K562 (cell line): ENCODE measurements at regions not wholly inside any gene's neighbourhood (a gene's known extent, or its start where the extent isn't known, plus 50 kb on each side); places are given as distances from the start of the nearest gene placed in this dataset.

Experiments
- ATAC-seq: fragments of 200-7000 bp; cut with Tn5 transposase; 3 replicates; pipeline ENCODE4 v1.9.1; 2020; ENCODE audit warnings: moderate library complexity
- BruUV-seq: library from RNA; stranded (reverse); fragments of 400-500 nt; replicated peaks from 2 replicates; lab custom pipeline; 2021; lab: Mats Ljungman, UMichigan
- CTCF ChIA-PET: fragments of 300-600 bp; formaldehyde crosslinking; extraction: SDS; loops from one replicate; lab custom pipeline; 2021; ENCODE audit warnings: low intra/inter-chr PET ratio; lab: Yijun Ruan, JAX
- POLR2A ChIA-PET: fragments of 300-600, 350-650 bp; sonication (Branson Sonifier 250); formaldehyde crosslinking; extraction: SDS; loops from one replicate; lab custom pipeline; 2021; ENCODE audit warnings: antibody characterized with exemption, inconsistent platforms; lab: Yijun Ruan, JAX
- DNase-seq, 4 experiments: peaks; one replicate each; pipeline versions ENCODE4 v3.0.0 to v3.0.0-alpha.2; 2011 to 2018; ENCODE audit warnings: low spot score in 3 of 4, mixed read lengths in 3 of 4; ENCODE audit errors: extremely low read depth in 1 of 4
- FAIRE-seq: peaks from 2 replicates; lab custom pipeline; 2011; peaks lifted over from hg19 to GRCh38; lab: Jason Lieb, UNC
- H2AFZ ChIP-seq: 2 replicates; pipeline ENCODE4 v1.6.0; 2011; ENCODE audit warnings: low read depth, low read length, control low read depth, inconsistent platforms
- H3K27ac ChIP-seq: fragments of 200-600 bp; 3 replicates; pipeline ENCODE4 v1.8.0; 2011; ENCODE audit warnings: low read depth, mild to moderate bottlenecking, control low read depth, inconsistent platforms, low read length, moderate library complexity, mixed read lengths; ENCODE audit errors: extremely low read depth
- H3K27me3 ChIP-seq, 2 experiments: fragments of 300-600 bp in 1 of 2; 2 replicates in 1 of 2; 3 replicates in 1 of 2; pipeline versions ENCODE4 v1.6.0 to v1.8.0; 2011; ENCODE audit warnings: inconsistent platforms in 2 of 2, low read length in 2 of 2, mild to moderate bottlenecking in 1 of 2, mixed read lengths in 1 of 2, moderate library complexity in 1 of 2; ENCODE audit not compliant: control insufficient read depth in 2 of 2, insufficient read depth in 2 of 2
- H3K36me3 ChIP-seq: fragments of 300-600 bp; 3 replicates; pipeline ENCODE4 v1.8.0; 2011; ENCODE audit warnings: mild to moderate bottlenecking, low read length, inconsistent platforms; ENCODE audit not compliant: control insufficient read depth, insufficient read depth
- H3K4me1 ChIP-seq, 2 experiments: fragments of 200-600 bp in 1 of 2; replicated peaks in 1 of 2; 2 replicates in 1 of 2; 3 replicates in 1 of 2; pipeline versions ENCODE4 v1.5.1 to v1.8.0; 2011; ENCODE audit warnings: inconsistent platforms in 2 of 2, low read length in 2 of 2, mild to moderate bottlenecking in 1 of 2, mixed read lengths in 1 of 2, moderate library complexity in 1 of 2; ENCODE audit not compliant: control insufficient read depth in 2 of 2, insufficient read depth in 2 of 2
- H3K4me2 ChIP-seq: 2 replicates; pipeline ENCODE4 v1.6.1; 2011; ENCODE audit warnings: low read length, control low read depth, inconsistent platforms, mixed read lengths; ENCODE audit not compliant: insufficient read depth
- H3K4me3 ChIP-seq: fragments of 200-600 bp; sonication (generic), shearing (Covaris generic); 2 replicates; pipeline ENCODE4 v1.5.1; 2016; ENCODE audit warnings: control low read depth, inconsistent platforms
- H3K79me2 ChIP-seq: fragments of 200-600 bp; 3 replicates; pipeline ENCODE4 v1.8.0; 2011; ENCODE audit warnings: low read length, inconsistent platforms; ENCODE audit not compliant: control insufficient read depth, insufficient read depth
- H3K9ac ChIP-seq, 2 experiments: 2 replicates each; pipeline versions ENCODE4 v1.6.0 to v1.6.1; 2011; ENCODE audit warnings: low read depth in 2 of 2, low read length in 2 of 2, control low read depth in 1 of 2, inconsistent platforms in 1 of 2, mild to moderate bottlenecking in 1 of 2, mixed read lengths in 1 of 2; ENCODE audit not compliant: insufficient read depth in 1 of 2
- H3K9me1 ChIP-seq: one replicate; pipeline ENCODE4 v1.6.0; 2011; ENCODE audit warnings: inconsistent platforms, mild to moderate bottlenecking, low read length, moderate library complexity; ENCODE audit not compliant: control insufficient read depth, insufficient read depth
- H3K9me3 ChIP-seq: replicated peaks from 2 replicates; pipeline ENCODE4 v1.5.1; 2011; ENCODE audit warnings: low read depth, low read length, inconsistent platforms; ENCODE audit not compliant: control insufficient read depth, insufficient read depth
- H4K20me1 ChIP-seq: replicated peaks from 2 replicates; pipeline ENCODE4 v1.6.1; 2011; ENCODE audit warnings: low read length, inconsistent platforms, mixed read lengths; ENCODE audit not compliant: control insufficient read depth, insufficient read depth
- MCM3 ChIP-seq: fragments of 450-650 bp; IDR thresholded peaks from 2 replicates; pipeline ENCODE4 v1.6.1; 2016
- NFYB ChIP-seq: IDR thresholded peaks from 2 replicates; pipeline ENCODE4 v1.6.1; 2011; ENCODE audit warnings: mild to moderate bottlenecking, moderate library complexity; ENCODE audit not compliant: insufficient read length; ENCODE audit errors: extremely low read depth
- SMAD1 ChIP-seq: fragments of 150-350 bp; IDR thresholded peaks from 2 replicates; pipeline ENCODE4 v1.6.1; 2014; ENCODE audit warnings: low read length, low read depth; ENCODE audit not compliant: partially characterized antibody
- ZBTB11 ChIP-seq, 3 experiments: fragments of 200-800 bp in 1 of 3; fragments of 250-450 bp in 1 of 3; fragments of 450-650 bp in 1 of 3; sonication (Bioruptor Pico) in 1 of 3; sonication (Bioruptor generic) in 1 of 3; formaldehyde crosslinking in 1 of 3; IDR thresholded peaks; 2 replicates each; pipeline versions ENCODE4 v1.6.1 to v1.8.0; 2016 to 2022; ENCODE audit warnings: mild to moderate bottlenecking in 2 of 3, missing genetic modification characterization in 2 of 3, missing compliant biosample characterization in 1 of 3, moderate library complexity in 1 of 3
- ZZZ3 ChIP-seq: fragments of 450-650 bp; IDR thresholded peaks from 2 replicates; pipeline ENCODE4 v1.6.1; 2016; ENCODE audit warnings: antibody characterized with exemption, mild to moderate bottlenecking, moderate library complexity
- WGBS: fragments of 100-300 bp; shearing (Covaris generic); methylation state at CpG from one replicate; pipeline ENCODE4 v1.1.6; 2016; ENCODE audit warnings: low coverage, mixed read lengths; ENCODE audit not compliant: insufficient coverage; ENCODE audit errors: missing lambda C conversion rate; 5-methylcytosine and 5-hydroxymethylcytosine counted together
- in situ Hi-C: fragments of 300-500 bp; cut with MboI; formaldehyde crosslinking; loops from 4 replicates; pipeline ENCODE4 v1.15.0; 2018; ENCODE audit warnings: inconsistent platforms, mixed read lengths
- intact Hi-C: fragments of 100-400 bp; cut with micrococcal nuclease; formaldehyde crosslinking; loops from 2 replicates; pipeline ENCODE4 v1.14.2; 2022

GRCh38 chr3:20696388-20697150, 510.6 kb upstream of the SGO1 start:
- ChIA-PET CTCF (no interaction called here), POLR2A (no interaction called here)
- no peak overlapping the region for H3K4me2 ChIP-seq
- ATAC-seq: no peak
- H3K36me3 ChIP-seq: no peaks in the 10 kb centered on the region
- no peaks in the 10 kb centered on the region for H3K9me1 ChIP-seq
- WGBS: 2% methylated on average over 4 of the region's 4 CpGs
- in situ Hi-C loops (no loop called here), intact Hi-C loops (no loop called here)
- no peaks in the 10 kb centered on the region for H3K79me2 ChIP-seq
- H3K4me3 ChIP-seq: no peak overlapping the region
- no peak overlapping the region for H2AFZ ChIP-seq
- no peaks in the 10 kb centered on the region for H3K4me1 ChIP-seq
- DNase-seq: no peak
- H3K9me3 ChIP-seq: no peaks in the 10 kb centered on the region
- no peak overlapping the region for H3K9ac ChIP-seq
- H3K27me3 ChIP-seq: no peaks in the 10 kb centered on the region
- no peaks in the 10 kb centered on the region for H4K20me1 ChIP-seq
- TF ChIP-seq NFYB (no peak), SMAD1 (no peak), MCM3 (no peak), ZBTB11 (CRISPR knock-in tag; IDR thresholded peaks at IDR 0.05) (no peak), ZZZ3 (no peak)
- FAIRE-seq: no peak
- no TSS peak for BruUV-seq
- H3K27ac ChIP-seq: no peak overlapping the region
